Keratinocyte (primary cell): ENCODE measurements at regions not wholly inside any gene's neighbourhood (a gene's known extent, or its start where the extent isn't known, plus 50 kb on each side); places are given as distances from the start of the nearest gene placed in this dataset.

Experiments used
- DNase-seq: peaks from one replicate; pipeline ENCODE4 v3.0.0-alpha.2; 2011; ENCODE audit warnings: low read depth, missing footprints, low spot score
- FAIRE-seq: peaks from 2 replicates; lab custom pipeline; 2011; peaks lifted over from hg19 to GRCh38; lab: Jason Lieb, UNC
- H2AFZ ChIP-seq: 2 replicates; pipeline ENCODE4 v1.6.0; 2012; ENCODE audit warnings: low read length, control low read depth, inconsistent platforms; ENCODE audit not compliant: control insufficient read depth
- H3K27ac ChIP-seq: 2 replicates; pipeline ENCODE4 v1.5.1; 2011; ENCODE audit warnings: low read length; ENCODE audit not compliant: control insufficient read depth, insufficient read depth
- H3K27me3 ChIP-seq: 3 replicates; pipeline ENCODE4 v1.6.0; 2011; ENCODE audit warnings: low read length; ENCODE audit not compliant: control insufficient read depth, insufficient read depth; ENCODE audit errors: extremely low read depth
- H3K36me3 ChIP-seq, 2 experiments: 2 replicates in 1 of 2; 3 replicates in 1 of 2; pipeline ENCODE4 v1.5.1; 2011; ENCODE audit warnings: low read length in 2 of 2, mild to moderate bottlenecking in 1 of 2; ENCODE audit not compliant: control insufficient read depth in 2 of 2, insufficient read depth in 2 of 2; ENCODE audit errors: extremely low read depth in 1 of 2
- H3K4me1 ChIP-seq: 3 replicates; pipeline ENCODE4 v1.5.1; 2011; ENCODE audit warnings: low read length; ENCODE audit not compliant: control insufficient read depth, insufficient read depth; ENCODE audit errors: extremely low read depth
- H3K4me2 ChIP-seq: 3 replicates; pipeline ENCODE4 v1.6.0; 2011; ENCODE audit warnings: low read depth, low read length; ENCODE audit not compliant: control insufficient read depth, insufficient read depth; ENCODE audit errors: extremely low read depth
- H3K4me3 ChIP-seq, 3 experiments: fragments of 200-600 bp in 1 of 3; sonication (generic) in 1 of 3; 2 replicates in 2 of 3; 3 replicates in 1 of 3; pipeline ENCODE4 v1.5.1; 2011 to 2016; ENCODE audit warnings: low read length in 3 of 3, mild to moderate bottlenecking in 3 of 3, control low read depth in 2 of 3, inconsistent platforms in 1 of 3, low read depth in 1 of 3, mixed read lengths in 1 of 3, mixed run types in 1 of 3, moderate library complexity in 1 of 3; ENCODE audit not compliant: control insufficient read depth in 2 of 3, insufficient read depth in 2 of 3; ENCODE audit errors: extremely low read depth in 1 of 3
- H3K79me2 ChIP-seq: 2 replicates; pipeline ENCODE4 v1.6.0; 2012; ENCODE audit warnings: low read length; ENCODE audit not compliant: control insufficient read depth, insufficient read depth
- H3K9ac ChIP-seq: 3 replicates; pipeline ENCODE4 v1.6.0; 2011; ENCODE audit warnings: low read length; ENCODE audit not compliant: control insufficient read depth, insufficient read depth; ENCODE audit errors: extremely low read depth
- H3K9me1 ChIP-seq: 3 replicates; pipeline ENCODE4 v1.6.0; 2011; ENCODE audit warnings: low read length; ENCODE audit not compliant: control insufficient read depth, insufficient read depth; ENCODE audit errors: extremely low read depth
- H3K9me3 ChIP-seq: 2 replicates; pipeline ENCODE4 v1.5.1; 2012; ENCODE audit warnings: low read depth, low read length; ENCODE audit not compliant: control insufficient read depth
- H4K20me1 ChIP-seq: 3 replicates; pipeline ENCODE4 v1.6.0; 2011; ENCODE audit warnings: low read length; ENCODE audit not compliant: control insufficient read depth, insufficient read depth; ENCODE audit errors: extremely low read depth
- CTCF ChIP-seq, 3 experiments: IDR thresholded peaks in 1 of 3; conservative IDR thresholded peaks in 1 of 3; optimal IDR thresholded peaks in 1 of 3; 2 replicates in 2 of 3; 3 replicates in 1 of 3; pipeline versions ENCODE3 to v1.5.1; 2011; ENCODE audit warnings: low read length in 3 of 3, mild to moderate bottlenecking in 3 of 3, moderate library complexity in 2 of 3, control low read depth in 1 of 3, inconsistent platforms in 1 of 3; ENCODE audit not compliant: insufficient read depth in 2 of 3; ENCODE audit errors: extremely low read depth in 1 of 3
- EZH2 ChIP-seq: IDR thresholded peaks from one replicate; pipeline ENCODE4 v1.6.1; 2012; ENCODE audit warnings: inconsistent platforms, mild to moderate bottlenecking, low read length, moderate library complexity
- dilution Hi-C: fragments of 300-500 bp; cut with MboI; formaldehyde crosslinking; loops from one replicate; pipeline ENCODE4 v1.7.0; 2020; ENCODE audit warnings: low sequenced_read_pairs; ENCODE audit not compliant: extremely low pct_ligation_motif_present

GRCh38 chr18:62659698-62660097, 55.6 kb upstream of the PHLPP1 start:
- no peaks in the 10 kb centered on the region for H4K20me1 ChIP-seq
- H3K27me3 ChIP-seq = no peaks in the 10 kb centered on the region
- FAIRE-seq (no peak), DNase-seq (no peak)
- no peak for TF ChIP-seq CTCF (optimal IDR thresholded peaks at IDR 0.05 in 1 of 3, IDR thresholded peaks at IDR 0.05 in 1 of 3, conservative IDR thresholded peaks at IDR 0.05 in 1 of 3; ENCODE audit: extremely low read depth in 1 of 3, insufficient read depth in 2 of 3, low read length in 3 of 3)
- no peak for TF ChIP-seq EZH2
- dilution Hi-C loops = no loop called here
- H3K36me3 ChIP-seq = no peaks in the 10 kb centered on the region
- H3K4me3 ChIP-seq = no peak overlapping the region
- H3K9me1 ChIP-seq = no peaks in the 10 kb centered on the region
- H3K4me1 ChIP-seq = peaks cover 6% of the 10 kb centered on the region
- H3K9me3 ChIP-seq = no peaks in the 10 kb centered on the region
- no peak overlapping the region for H3K9ac ChIP-seq
- H3K4me2 ChIP-seq = no peak overlapping the region
- no peak overlapping the region for H3K27ac ChIP-seq
- no peaks in the 10 kb centered on the region for H3K79me2 ChIP-seq
- H2AFZ ChIP-seq = no peak overlapping the region

- no peak overlapping the region for H3K9ac ChIP-seq
- H3K27me3 ChIP-seq = no peaks in the 10 kb centered on the region
- TF ChIP-seq CTCF (optimal IDR thresholded peaks at IDR 0.05 in 1 of 3, IDR thresholded peaks at IDR 0.05 in 1 of 3, conservative IDR thresholded peaks at IDR 0.05 in 1 of 3; ENCODE audit: extremely low read depth in 1 of 3, insufficient read depth in 2 of 3, low read length in 3 of 3) = no peak
- TF ChIP-seq EZH2 = no peak
- H3K4me1 ChIP-seq = peaks cover 6% of the 10 kb centered on the region
- no peak overlapping the region for H3K4me3 ChIP-seq
- no peaks in the 10 kb centered on the region for H4K20me1 ChIP-seq
- no peak for DNase-seq
- H3K27ac ChIP-seq = no peak overlapping the region
- no peaks in the 10 kb centered on the region for H3K9me3 ChIP-seq
- no peaks in the 10 kb centered on the region for H3K79me2 ChIP-seq
- FAIRE-seq = no peak
- H3K9me1 ChIP-seq = no peaks in the 10 kb centered on the region
- dilution Hi-C loops = no loop called here
- H2AFZ ChIP-seq = no peak overlapping the region
- no peak overlapping the region for H3K4me2 ChIP-seq
- H3K36me3 ChIP-seq = no peaks in the 10 kb centered on the region
Measured at GRCh38 chr18:62660691-62661090, 54.6 kb upstream of the PHLPP1 start.
